HG03439 (cell line): ENCODE measurements at regions not wholly inside any gene's neighbourhood (a gene's known extent, or its start where the extent isn't known, plus 50 kb on each side); places are given as distances from the start of the nearest gene placed in this dataset.
"Not testable (repeated sequence)": the region's sequence is repeated elsewhere in the genome, so short reads cannot be mapped to it uniquely, and the experiment has no call there.

Experiments
- ATAC-seq: cut with Tn5 transposase; IDR thresholded peaks from one replicate; pipeline ENCODE4 v1.9.1; 2021; ENCODE audit warnings: mild to moderate bottlenecking, moderate library complexity; ENCODE audit not compliant: unreplicated experiment

DNA sequence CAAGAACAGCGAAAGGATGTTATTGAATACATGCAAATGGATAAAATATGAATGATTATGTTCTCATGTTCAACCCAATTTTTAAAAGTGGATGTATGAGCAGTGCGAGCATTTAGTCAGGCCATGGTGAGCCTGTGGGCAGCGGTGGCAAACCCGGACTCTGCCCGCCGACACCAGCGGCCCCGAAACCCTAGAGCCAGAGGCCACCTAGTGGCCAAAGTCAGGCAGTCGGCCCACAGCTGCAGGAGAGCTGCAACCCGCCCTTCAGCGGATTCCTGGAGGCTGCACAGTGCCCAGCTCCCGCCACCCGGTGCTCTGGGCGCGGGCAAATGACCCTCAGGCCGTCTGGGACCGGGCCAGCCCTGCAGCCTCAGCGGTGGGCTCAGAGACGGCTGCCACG is 89.5 kb downstream of the POTEG start:
- peak; percentile 65 for ATAC-seq

DNA sequence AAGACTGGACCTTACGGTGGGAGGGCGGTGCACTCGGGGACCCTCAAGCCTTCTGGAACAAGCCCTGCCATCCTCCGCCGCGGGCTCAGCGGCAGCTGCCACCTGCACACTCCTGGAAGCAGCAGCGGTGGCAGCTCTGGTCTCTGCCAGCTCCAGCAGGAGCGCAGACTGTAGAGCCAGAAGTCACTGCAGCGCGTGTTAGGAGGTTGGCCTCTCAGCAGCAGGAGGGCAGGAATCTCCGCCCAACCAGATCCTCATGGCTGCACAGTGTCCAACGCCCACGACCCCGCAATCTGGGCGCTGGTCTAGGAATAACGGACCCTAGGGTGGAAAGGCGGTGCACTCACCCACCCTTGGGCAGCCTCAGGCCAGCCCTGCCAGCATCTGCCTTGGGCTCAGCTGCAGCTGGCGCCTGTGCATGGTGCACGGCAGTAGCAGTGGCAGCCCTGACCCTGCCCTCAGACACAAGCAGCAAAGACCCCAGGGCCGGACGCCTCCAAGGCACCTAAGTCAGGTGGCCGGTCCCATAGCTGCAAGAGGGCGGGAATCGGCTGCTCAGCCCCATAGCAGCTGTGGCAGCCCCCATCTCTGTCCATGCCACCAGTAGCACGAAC is 88.7 kb downstream of the POTEG start:
- ATAC-seq, result not testable (repeated sequence)

DNA sequence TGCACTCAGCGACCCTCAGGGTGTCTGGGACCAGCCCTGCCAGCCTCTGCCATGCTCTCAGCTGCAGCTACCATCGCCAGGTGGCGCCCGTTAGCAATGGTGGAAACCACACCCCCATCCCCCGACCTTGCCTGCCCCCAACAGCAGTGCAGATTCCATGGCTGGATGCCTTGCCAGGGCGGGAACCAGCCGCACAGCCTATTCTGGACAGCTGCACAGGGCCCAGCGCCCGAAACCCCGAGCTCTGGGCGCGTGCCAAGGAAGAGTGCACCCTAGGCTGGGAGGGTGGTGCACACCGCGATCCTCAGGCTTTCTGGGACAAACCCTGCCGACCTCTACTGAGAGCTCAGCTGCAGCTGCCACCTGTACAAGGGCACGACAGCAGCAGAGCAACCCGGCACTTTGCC is 88.1 kb downstream of the POTEG start:
- peak; percentile 54 for ATAC-seq

DNA sequence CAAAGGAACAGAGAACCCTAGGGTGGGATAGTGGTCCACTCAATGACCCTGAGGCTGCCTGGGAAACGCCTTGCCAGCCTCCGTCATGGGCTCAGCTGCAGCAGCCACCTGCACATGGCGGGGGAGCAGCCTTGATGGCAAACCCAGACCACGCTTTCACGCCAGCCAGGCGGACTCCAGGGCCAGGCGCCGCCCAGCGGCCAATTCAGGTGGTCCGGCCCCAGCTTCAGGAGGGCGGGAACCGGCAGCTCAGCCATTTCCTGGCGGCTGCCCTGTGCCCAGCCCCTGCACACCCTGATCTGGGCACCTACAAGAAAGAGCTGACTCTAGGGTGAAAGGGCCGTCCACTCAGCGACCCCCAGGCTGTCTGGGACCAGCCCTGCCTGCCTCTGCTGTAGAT is 87.5 kb downstream of the POTEG start:
- not testable (repeated sequence) for ATAC-seq

DNA sequence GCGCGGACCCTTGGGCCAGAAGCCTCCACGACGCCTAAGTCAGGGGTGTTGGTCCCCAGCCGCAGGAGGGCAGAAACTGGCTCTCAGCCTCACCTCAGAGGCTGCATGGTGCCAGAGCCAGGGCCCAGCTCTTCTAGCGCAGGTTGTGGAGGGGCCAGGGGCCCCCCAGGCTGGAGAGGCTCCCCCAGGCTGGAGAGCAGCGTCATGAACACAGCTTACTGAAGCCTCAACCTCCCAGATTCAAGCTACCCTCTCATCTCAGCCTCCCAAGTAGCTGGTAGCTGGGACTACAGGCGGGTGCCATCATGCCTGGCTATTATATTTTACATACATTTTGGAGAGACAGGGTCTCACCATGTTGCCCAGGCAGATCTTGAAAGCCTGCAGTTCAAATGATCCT is 87.0 kb downstream of the POTEG start:
- ATAC-seq, result not testable (repeated sequence)
